ENCODE measurements at regions not wholly inside any gene's neighbourhood (a gene's known extent, or its start where the extent isn't known, plus 50 kb on each side); places are given as distances from the start of the nearest gene placed in this dataset.

DNA sequence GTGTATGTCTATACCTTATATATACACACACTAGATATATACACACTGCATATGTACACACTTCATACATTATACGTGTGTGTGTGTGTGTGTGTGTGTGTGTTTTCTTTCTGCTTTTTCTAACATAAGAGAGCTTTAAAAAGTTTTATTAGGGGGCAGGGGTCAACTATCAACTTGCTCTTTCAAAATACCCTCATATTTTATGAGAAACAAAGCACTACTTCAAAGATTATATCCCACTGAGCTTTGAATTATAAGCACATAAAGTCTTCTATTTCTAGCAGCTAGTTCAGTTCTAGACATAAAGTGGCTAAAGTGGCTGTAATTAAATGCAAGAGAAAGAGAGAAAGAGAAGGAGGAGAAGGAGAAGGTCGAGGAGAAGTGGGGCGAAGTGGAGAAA is 1361.3 kb downstream of the ZPLD1 start:
- no peak overlapping the region for H3K27ac ChIP-seq
- H3K27me3 ChIP-seq = no peaks in the 10 kb centered on the region
- DNase-seq = no peak
- intact Hi-C loops (cut with DNase I) = no loop called here
- no peaks in the 10 kb centered on the region for H3K4me1 ChIP-seq
- no peaks in the 10 kb centered on the region for H3K36me3 ChIP-seq
- H3K4me3 ChIP-seq (replicated peaks in 1 of 3) = no peak overlapping the region
- WGBS, 2 donors = 76 to 88% methylated on average over 3 of the region's 3 CpGs
- TF ChIP-seq CTCF (IDR thresholded peaks at IDR 0.05) (no peak), POLR2A (IDR thresholded peaks at IDR 0.05) (no peak)
- H3K9me3 ChIP-seq = no peaks in the 10 kb centered on the region

DNA sequence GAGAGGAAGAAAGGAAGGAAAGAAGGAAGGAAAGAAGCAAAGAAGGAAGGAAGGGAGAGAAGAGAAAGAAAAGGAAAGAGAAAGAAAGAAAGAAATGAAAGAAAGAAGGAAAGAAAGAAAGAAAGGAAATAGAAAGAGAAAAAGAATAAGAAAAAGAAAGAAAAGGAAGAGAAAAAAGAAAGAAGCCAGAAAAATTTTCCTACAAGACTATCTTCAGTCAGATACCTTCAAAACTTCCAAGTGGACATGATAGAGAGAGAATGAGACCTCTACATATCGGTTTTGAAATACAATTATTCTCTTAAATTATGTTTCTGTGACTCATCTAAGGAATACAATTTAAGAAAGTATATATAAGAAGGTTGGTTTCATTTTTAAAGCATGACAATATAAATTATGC is 1369.0 kb downstream of the ZPLD1 start:
- WGBS, 2 donors = 75 to 76% methylated on average over 1 of the region's 1 CpG
- Histone ChIP-seq H3K4me1 (no peaks in the 10 kb centered on the region), H3K27ac (no peak overlapping the region), H3K36me3 (no peaks in the 10 kb centered on the region), H3K4me3 (replicated peaks in 1 of 3) (no peak overlapping the region), H3K9me3 (no peaks in the 10 kb centered on the region), H3K27me3 (no peaks in the 10 kb centered on the region)
- intact Hi-C loops (cut with DNase I) = no loop called here
- DNase-seq = no peak
- no peak for TF ChIP-seq POLR2A (IDR thresholded peaks at IDR 0.05)
- TF ChIP-seq CTCF (IDR thresholded peaks at IDR 0.05) = no peak

- H3K36me3 ChIP-seq = no peaks in the 10 kb centered on the region
- no peak for DNase-seq
- no peak overlapping the region for H3K4me3 ChIP-seq (replicated peaks in 1 of 3)
- H3K27ac ChIP-seq = no peak overlapping the region
- H3K9me3 ChIP-seq = no peaks in the 10 kb centered on the region
- no peak for TF ChIP-seq CTCF (IDR thresholded peaks at IDR 0.05)
- TF ChIP-seq POLR2A (IDR thresholded peaks at IDR 0.05) = no peak
- 84 to 86% methylated on average over 2 of the region's 2 CpGs for WGBS, 2 donors
- no peaks in the 10 kb centered on the region for H3K27me3 ChIP-seq
- no peaks in the 10 kb centered on the region for H3K4me1 ChIP-seq
- intact Hi-C loops (cut with DNase I) = no loop called here
Measured at GRCh38 chr3:103810167-103810566, 1375.4 kb downstream of the ZPLD1 start.

GRCh38 chr3:103813955-103814354 is 1379.1 kb downstream of the ZPLD1 start:
- DNase-seq = no peak
- H3K36me3 ChIP-seq = no peaks in the 10 kb centered on the region
- no peak for TF ChIP-seq CTCF (IDR thresholded peaks at IDR 0.05)
- no peak for TF ChIP-seq POLR2A (IDR thresholded peaks at IDR 0.05)
- H3K4me1 ChIP-seq = no peaks in the 10 kb centered on the region
- no peaks in the 10 kb centered on the region for H3K27me3 ChIP-seq
- no peak overlapping the region for H3K4me3 ChIP-seq (replicated peaks in 1 of 3)
- H3K9me3 ChIP-seq = no peaks in the 10 kb centered on the region
- H3K27ac ChIP-seq = no peak overlapping the region
- intact Hi-C loops (cut with DNase I) = no loop called here
- WGBS, 2 donors = 91 to 93% methylated on average over 1 of the region's 1 CpG

DNA sequence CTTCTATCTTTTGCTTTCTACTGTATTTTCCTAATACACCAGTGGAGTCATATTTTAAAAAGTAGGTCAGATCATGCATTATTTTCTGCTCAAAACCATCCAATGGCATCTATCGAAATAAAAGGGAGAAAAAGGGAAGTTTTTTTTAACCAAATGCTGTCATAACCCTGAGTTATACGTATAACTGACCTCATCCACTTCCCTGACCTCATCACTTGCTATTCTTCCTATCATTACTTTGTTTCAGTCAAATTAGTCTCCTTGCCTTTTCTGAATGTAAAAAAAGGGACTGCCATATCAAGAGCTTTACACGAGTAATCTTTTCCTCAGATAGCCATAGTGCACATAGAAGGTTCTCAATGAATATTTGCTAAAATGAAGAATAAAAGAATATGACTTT is 1383.6 kb downstream of the ZPLD1 start:
- WGBS, 2 donors = 69 to 80% methylated on average over 3 of the region's 3 CpGs
- Histone ChIP-seq H3K4me3 (replicated peaks in 1 of 3) (no peak overlapping the region), H3K4me1 (no peaks in the 10 kb centered on the region), H3K36me3 (no peaks in the 10 kb centered on the region), H3K27me3 (no peaks in the 10 kb centered on the region), H3K9me3 (no peaks in the 10 kb centered on the region), H3K27ac (no peak overlapping the region)
- intact Hi-C loops (cut with DNase I) = no loop called here
- TF ChIP-seq CTCF (IDR thresholded peaks at IDR 0.05) = no peak
- DNase-seq = no peak
